GM18868 (cell line): ENCODE measurements at regions not wholly inside any gene's neighbourhood (a gene's known extent, or its start where the extent isn't known, plus 50 kb on each side); places are given as distances from the start of the nearest gene placed in this dataset.
"Not testable (repeated sequence)": the region's sequence is repeated elsewhere in the genome, so short reads cannot be mapped to it uniquely, and the experiment has no call there.

Source experiments
- ATAC-seq: cut with Tn5 transposase; IDR thresholded peaks from one replicate; pipeline ENCODE4 v1.9.1; 2021; ENCODE audit warnings: mild to moderate bottlenecking, moderate library complexity; ENCODE audit not compliant: unreplicated experiment

DNA sequence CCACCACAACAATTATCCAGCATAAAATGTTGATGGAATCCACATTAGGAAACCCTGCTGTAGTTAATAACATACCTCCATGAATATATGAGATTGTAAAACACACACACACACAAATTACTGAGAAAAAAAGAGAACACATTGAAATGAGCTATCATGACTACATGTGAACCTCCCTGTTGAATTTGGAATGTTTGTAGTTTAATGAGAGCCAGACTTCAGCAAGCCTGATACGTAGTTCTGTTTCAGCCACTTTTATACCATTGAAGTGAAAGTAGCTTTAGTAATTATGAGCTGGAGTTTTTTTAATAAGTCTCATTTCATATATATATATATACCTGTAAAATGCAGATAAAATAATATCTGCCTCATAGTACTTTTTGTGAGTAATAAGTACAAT, 1146.4 kb downstream of the NAALADL2 start:
- no peak for ATAC-seq

DNA sequence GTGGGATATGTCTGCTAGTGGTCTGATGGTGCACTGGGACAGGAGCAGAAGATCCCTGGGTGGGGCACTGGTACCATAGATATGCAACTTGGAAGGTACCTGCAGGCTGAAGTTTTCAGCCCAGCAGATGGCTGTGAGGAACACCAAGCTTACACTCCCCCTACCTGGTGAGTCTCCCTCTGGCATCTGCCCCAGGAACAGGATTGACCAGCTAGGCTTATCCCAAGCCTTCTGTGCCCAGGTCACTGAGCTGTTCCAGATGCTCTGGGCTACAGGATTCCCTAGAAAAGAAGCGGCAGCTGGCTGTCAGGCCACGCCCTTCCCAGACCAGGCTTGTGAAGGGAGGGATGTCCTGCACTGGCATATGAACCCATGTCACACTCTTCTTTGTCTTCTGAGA, 1130.0 kb downstream of the NAALADL2 start:
- no peak for ATAC-seq

DNA sequence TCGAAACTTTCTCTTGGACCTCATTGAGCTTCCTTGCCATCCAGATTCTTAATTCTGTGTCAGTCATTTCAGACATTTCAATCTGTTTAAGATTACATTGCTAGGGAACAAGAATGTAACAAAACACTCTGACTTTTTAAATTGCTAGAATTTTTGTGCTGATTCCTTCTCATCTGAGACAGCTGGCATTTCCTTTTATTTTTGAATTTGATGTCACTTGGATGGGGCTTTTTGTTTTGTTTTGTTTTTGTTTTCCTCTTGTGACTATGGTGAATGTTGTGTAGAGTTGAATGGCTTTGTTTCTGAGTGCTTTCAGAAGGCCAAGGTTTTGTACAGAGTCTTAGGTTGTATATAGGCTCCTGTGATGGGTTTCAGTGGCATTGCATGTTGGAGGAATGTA, 1129.3 kb downstream of the NAALADL2 start:
- ATAC-seq: no peak

DNA sequence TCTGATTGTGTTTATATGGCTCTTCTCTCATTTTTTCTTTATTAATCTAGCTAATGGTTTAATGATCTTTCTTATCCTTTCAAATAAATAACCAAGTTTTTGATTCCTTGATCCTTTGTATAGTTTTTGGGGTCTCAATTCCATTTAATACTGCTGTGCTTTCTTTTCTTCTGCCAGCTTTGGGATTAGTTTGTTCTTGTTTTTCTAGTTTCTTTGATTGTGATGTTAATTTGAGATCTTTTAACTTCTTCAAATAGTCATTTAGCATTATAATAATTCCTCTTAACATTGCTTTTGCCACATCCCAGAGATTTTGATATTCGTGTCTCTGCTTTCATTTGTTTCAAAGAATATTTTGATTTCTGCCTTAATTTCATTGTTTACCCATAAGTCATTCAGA, 1126.6 kb downstream of the NAALADL2 start:
- ATAC-seq: no peak

DNA sequence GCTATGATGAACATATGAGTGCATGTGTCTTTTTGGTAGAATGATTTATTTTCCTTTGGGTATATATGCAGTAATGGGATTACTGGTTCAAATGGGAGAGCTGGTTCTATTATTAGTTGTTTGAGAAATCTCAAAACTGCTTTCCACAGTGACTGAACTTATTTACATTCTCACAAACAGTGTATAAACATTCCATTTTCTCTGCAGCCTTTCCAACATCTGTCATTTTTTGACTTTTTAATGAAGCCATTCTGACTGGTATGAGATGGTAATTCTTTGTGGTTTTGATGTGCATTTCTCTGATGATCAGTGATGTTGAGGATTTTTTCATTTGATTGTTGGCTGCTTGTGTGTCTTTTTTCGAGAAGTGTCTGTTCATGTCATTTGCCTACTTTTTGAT, 1124.2 kb downstream of the NAALADL2 start:
- ATAC-seq: no peak

DNA sequence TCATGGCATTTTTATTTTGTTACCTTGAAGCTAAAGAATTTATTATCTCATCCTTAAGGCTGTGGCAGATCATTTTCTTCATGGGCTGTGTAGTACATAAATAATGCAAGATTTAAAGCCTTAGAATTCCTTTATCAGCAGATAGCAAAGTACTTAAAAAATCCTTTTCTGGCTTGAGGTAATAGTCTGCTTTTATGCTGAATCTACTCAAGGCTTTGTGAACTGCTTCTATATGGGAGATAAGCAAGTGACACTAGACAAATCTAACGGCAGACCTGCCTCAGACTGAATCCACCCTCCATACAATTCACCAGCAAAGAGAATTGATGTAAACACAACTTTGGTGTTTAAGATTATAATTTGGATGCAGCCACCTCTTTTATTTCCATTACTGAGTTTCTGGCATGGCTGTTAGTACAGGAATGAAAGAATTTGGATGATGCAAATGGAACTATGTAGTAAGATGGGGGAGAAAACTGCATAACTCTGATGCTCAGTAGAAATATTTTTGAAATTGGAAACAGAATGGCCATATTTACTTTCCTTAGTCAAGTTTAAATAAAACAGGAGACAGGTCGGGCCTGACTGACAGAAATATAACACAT, 1121.5 kb downstream of the NAALADL2 start:
- ATAC-seq: no peak

DNA sequence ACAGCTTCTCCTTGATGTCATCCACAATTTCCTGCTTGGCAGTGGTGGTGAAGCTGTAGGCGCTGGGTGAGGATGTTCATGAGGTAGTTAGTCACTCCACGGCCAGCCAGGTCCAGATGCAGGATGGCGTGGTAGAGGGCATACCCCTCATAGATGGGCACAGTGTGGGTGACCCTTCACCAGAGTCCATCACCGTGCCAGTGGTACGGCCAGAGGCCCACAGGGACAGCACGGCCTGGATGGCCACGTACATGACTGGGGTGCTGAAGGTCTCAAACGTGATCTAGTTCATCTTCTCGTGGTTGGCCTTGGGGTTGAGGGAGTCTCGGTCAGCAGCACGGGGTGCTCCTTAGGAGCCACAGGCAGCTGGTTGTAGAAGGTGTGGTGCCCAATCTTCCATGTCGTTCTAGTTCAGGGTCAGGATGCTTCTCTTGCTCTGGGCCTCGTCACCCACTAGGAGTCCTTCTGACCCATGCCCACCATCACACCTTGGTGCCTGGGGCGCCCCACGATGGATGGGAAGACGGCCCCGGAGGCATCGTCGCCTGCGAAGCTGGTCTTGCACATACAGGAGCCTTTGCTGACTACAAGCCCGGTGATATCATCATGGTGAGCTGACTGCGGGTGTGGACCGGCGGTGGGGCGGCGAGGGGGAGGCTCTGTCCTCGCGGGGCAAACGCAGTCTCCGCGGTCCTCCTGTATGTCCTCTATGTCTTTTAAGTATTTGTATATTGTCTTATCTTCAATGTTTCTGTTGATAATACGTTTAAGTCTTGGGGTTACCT, 1119.0 kb downstream of the NAALADL2 start:
- no peak for ATAC-seq

DNA sequence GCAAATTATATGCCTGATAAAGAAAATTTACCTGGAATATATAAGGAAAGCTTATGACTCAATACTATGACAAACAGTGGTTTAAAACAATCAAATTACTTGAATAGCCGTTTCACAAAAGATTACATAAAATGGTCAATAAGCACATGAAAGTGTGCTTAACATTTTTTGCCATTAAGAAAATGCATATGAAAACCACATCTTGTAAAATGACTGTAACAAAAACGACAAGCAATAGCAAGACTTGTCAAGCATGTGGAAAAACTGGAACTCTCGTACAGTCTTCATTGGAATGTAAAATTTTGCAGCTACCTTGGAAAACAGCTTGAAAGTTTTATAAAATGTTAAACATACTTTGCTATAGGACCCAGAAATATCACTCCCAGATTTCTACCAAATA, 1110.3 kb downstream of the NAALADL2 start:
- no peak for ATAC-seq

DNA sequence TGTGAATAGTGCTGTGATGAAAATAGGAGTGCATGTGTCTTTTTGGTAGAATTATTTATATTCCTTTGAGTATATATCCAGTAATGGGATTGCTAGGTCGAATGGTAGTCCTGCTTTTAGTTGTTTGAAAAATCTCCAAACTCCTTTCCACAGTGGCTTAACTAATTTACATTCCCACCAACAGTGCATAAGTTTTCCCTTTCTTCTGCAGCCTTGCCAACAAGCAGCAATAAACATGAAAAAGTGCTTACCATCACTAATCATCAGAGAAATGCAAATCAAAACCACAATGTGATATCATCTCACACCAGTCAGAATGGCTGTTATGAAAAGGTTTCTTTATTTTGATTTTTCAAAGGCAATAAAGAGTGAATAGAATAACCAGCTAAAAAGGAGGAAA, 1105.9 kb downstream of the NAALADL2 start:
- no peak for ATAC-seq

DNA sequence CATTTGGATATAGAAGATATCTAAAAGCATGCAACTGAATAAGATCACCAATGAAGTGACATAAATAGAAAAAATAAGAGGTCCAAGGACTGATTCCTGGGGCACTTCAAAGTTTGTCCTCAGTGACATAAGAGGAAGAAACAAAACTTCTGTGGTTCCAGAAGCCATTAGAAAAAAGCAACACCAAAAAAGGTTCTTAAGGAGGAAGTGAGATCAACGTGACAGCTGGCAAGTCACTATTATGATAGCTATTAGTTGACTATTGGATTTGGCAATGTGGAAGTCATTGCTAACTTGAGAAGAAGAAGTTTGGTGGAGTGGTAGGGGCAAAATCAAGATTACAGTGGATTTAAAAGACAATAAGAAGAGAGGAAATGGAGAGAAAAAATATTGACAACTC, 1098.3 kb downstream of the NAALADL2 start:
- peak; percentile 74 for ATAC-seq

DNA sequence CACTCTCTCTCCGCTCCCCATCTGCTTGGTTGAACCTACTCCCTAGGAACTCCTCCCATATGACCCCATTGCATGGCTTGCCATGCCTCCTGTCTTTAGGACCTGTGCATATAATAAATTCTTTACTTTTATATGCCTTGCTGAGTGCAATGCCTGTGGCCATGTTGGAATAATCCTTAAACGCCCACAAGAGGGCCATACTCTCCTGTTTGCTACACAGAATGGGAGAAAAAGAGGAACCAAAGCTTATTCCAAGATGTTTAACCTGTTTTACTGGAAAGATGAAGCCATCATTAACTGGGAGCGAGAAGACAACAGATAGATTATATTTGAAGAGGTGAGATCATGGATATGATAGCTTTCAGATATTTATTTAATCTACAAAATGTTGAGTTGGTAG, 1097.8 kb downstream of the NAALADL2 start:
- ATAC-seq: no peak

DNA sequence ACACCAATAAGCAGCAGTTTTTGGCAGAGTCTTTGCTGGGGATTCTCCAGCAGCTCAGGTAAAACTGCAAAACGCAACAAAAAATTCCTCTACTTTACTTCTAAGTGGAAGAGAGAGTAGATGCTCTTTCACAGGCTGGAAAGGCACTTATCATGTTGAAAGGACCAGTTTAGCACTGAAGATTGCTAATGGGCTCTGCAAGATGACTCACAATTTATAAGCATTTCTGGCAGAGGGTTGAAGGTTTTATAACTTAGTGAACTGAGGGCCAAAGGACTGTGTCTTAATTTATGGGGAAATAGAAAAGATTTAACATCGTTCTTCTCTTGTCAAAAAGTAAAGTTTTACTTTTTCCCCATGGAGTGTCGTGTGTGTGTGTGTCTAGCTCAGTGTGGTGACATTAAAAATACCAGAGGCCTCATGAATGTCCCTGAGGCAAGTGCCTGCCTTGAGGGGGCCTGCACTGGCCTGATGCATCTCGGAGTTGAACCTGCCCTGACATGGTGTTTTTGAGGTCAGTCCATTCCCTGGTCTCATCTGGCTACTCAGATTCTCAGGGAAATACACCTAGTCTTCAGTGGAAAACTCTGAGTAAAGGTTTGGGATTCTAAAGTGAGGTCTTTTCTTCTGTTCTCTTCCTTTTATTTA, 1092.0 kb downstream of the NAALADL2 start:
- no peak for ATAC-seq

DNA sequence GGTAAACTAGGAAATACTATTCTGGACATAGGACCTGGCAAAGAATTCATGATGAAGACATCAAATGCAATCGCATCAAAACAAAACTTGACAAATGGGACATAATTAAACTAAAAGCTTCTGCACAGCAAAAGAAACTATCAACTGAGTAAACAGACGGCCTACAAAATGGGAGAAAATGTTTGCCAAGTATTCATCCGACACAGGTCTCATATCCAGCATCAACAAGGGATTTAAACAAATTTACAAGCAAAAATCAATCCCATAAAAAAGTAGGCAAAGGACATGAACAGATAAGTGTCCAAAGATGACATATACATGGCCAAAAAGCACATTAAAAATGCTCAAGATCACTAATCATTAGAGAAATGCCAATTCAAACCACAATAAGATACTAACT, 1088.9 kb downstream of the NAALADL2 start:
- ATAC-seq: no peak

DNA sequence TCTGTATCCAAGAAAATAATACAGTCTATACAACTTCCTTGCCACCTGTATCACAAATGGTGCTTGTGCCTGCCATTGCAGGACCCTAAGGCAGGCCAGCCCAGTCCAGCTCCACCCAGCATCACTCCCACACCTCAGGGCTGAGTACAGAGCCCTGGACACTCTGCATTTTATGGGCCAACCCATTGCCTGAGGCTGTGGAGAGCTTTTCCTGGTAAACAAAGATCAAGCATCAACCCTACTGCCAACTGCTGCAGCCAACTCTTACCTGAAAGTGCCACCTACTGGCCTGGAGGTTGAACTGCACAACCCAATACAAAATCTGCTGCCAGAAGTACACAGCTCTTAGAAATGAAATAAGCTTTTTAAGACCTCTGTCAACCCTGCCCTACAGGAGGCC, 1082.2 kb downstream of the NAALADL2 start:
- ATAC-seq: peak; percentile 82

DNA sequence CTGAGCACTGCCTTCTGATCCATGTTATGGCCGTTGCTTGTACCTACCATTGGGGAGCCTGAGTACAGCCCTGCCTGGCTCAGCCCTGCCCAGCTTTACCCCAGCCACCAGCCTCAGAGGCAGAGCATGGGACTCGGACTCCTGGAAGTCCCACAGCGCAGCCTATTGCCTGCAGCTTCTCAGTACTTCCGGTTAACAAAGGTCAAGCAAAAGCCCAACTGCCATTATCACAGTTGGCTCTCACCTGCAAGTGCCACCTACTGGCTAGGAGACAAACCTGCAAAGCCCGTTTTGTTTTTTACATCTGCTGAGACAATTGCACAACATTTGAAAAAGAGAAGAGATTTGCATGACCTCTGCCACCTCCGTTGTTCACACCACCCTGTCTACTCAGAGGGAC, 1081.7 kb downstream of the NAALADL2 start:
- peak; percentile 64 for ATAC-seq

DNA sequence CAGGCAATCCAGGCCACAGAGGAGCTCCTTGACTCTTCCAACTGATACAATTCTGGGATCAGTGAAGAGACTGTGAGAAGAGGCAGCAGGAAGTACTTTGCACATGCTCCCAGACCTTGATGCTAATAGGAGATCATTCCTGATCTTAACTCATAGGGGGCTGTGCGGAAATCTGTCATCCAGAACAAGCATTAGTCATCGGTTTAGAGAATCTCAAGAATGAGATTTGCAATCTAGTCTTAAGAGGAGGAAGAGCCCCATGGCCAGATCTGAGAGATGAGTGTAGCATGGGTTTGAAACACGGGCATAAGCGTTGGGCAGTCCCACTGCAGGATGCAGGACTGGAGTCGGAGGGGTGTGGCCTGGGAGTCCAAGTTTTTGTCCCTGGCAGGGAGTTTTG, 1081.1 kb downstream of the NAALADL2 start:
- ATAC-seq: no peak

DNA sequence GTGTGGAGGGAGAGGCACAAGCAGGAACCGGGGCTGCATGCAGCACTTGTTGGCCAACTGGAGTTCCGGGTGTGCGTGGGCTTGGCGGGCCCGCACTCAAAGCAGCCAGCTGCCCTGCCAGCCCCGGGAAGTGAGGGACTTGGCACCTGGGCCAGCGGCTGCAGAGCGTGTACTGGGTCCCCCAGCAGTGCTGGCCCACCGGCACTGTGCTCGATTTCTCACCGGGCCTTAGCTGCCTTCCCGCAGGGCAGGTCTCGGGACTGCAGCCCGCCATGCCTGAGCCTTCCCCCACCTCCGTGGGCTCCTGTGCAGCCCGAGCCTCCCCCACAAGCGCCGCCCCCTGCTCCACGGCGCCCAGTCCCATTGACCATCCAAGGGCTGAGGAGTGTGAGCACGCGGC, 1078.2 kb downstream of the NAALADL2 start:
- not testable (repeated sequence) for ATAC-seq

DNA sequence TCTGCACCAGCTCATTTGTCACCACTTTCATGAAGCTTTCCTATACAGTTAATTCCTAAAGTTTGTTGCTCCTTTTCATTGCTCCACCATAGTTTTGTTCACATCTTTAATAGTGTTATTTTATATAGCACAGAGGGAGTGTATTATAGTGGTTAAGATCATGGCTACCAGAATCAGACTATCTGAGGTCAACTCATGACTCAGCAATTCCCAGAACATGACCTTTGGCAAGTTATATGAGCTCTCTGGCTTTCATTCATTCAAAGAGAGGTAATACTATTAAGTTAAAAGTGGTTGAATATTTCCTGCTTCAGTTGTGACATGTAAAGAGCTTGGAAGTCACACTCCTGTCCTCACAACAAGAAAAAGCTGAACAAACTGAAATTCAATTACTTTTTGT, 1073.5 kb downstream of the NAALADL2 start:
- ATAC-seq: no peak

DNA sequence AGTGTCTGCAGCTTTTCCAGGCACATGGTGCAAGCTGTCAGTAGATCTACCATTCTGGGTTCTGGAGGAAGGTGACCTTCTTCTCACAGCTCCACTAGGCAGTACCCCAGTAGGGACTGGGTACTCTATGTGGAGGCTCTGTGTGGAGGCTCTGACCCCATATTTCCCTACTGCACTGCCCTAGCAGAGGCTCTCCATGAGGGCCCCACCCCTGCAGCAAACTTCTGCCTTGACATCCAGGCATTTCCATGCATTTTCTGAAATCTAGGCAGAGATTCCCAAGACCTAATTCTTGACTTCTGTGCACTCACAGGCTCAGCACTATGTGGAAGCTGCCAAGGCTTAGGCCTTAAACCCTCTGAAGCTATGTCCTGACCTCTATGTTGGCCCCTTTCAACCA, 1060.0 kb downstream of the NAALADL2 start:
- ATAC-seq: no peak

DNA sequence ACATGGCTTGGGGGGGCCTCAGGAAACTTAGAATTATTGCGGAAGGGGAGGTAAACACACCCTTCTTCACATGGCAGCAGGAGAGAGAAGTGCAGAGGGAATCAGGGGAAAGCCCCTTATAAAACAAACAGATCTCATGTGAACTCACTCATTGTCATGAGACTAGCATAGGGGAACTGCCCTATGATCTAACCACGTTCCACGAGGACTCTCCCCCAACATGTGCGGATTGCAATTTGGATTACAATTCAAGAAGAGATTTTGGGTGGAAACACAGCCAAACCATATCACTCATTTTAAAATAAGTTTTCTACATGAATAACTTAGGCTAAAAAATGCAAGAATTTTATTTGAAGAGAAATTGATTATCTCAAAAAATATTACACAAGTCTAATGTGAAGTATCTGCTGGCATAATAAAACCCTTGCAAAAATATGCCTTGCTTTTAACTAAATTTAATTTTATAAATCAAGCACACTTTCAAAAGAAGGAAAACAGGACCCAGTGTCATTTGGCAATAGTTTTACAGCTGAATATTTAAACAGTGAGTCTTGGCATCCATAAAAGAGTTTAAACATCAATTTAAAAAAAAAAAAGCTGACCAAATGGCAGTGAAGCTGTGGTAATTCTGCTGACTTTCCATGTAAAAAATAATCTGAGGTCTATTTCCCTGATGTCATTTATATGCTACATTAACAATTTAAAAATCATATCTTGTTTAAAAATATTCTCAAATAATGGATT, 1057.2 kb downstream of the NAALADL2 start:
- ATAC-seq: no peak

DNA sequence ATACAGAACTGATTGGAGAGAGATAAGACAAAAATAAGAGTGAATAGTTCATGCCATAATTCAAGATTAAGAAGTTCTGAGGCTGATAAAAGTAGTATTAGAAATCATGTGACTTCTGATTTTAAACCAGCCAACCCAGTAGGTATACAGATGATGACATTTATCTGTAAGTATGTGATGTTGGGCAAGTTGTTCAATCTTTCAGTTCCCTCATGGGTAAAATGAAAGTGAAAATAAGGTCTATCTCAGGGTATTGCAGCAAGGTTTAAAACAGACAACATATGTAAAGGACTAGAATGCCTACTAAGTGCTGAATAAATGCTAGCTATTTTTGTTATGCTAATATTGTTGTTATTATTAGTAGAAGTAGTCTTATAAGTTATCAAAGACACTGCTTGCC, 1055.7 kb downstream of the NAALADL2 start:
- ATAC-seq: no peak

DNA sequence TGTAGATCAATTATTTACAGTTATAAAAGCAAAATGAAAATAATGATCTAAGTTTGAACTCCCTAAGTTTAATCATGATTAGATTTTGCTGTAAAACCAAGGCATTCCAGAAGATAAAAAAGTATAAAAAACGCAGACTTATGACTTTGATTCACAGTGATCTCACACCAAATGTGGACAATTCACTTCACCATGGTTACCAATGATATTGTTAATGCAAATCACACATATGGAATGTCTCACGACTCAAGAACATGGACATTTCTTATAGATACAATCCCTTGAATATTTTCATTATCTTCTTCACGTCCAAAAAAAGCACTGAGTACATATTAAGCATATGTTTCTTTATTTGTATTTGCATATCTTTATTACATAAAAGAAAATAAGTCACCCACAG, 1054.2 kb downstream of the NAALADL2 start:
- no peak for ATAC-seq
